IPS-NIHi7 (cell line): ENCODE measurements at regions not wholly inside any gene's neighbourhood (a gene's known extent, or its start where the extent isn't known, plus 50 kb on each side); places are given as distances from the start of the nearest gene placed in this dataset.
"Not testable (repeated sequence)": the region's sequence is repeated elsewhere in the genome, so short reads cannot be mapped to it uniquely, and the experiment has no call there.

Source experiments
- DNase-seq: peaks from one replicate; pipeline ENCODE4 v3.0.0; 2012; ENCODE audit warnings: mixed read lengths; ENCODE audit errors: extremely low spot score

DNA sequence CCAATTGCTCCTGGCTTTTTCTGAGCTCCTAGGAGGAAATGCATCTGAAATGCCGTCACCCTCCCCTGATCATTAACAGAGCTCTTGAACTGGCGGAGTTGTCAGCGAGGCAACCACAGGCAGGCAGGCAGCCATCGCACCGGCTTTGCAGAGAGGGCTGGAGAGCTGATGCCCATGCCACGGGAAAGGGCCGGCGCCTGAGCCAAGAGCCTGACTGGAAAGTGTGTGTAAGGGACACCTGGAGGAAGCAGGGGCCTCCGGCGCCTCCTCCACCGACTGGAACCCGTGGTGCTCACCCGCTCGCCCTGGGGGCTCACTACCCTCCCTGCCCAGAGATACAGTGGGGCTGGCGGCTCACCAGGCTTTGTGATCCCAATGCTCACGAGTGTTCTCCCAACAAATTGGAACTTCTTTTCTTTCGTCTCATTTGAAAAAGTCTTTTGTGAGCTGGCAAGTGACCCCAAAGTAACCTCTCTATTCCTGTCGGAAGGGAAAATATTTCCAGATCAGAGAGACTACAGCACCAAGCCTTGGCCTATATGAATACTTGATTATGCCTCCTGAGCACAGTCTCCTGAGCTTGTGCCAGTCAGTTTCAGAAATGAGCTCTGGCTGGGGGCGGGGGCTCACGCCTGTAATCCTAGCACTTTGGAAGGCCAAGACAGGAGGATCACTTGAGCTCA lies 97.7 kb upstream of the SLC25A33 start:
- DNase-seq: no peak

DNA sequence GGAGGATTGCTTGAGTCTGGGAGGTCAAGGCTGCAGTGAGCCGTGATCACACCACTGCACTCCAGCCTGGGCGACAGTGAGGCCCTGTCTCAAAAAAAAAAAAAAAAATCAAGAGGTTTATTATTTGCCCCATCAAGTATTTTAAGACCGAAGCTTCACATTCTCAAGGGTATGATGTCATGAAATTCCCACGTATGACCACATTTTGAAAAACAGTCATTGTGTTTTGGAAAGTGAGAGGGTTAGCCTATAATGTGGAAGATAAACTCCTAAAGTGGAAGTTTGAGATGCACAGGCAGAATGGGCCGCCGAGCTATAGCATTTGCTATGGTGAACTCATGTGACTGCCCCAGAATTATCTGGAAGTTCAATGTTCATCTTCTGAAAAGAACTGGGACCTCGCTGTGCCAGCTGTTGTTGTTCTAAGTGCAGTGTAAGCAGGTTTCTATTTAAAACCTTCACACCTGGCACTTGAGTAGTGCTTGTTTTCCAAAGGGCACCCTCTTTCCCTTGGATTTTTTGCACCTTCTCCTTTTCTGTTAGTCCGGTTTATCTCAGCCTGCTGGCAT lies 96.9 kb upstream of the SLC25A33 start:
- no peak for DNase-seq

- no peak for DNase-seq
Observed at GRCh38 chr1:9442986-9443385, 96.3 kb upstream of the SLC25A33 start.

DNA sequence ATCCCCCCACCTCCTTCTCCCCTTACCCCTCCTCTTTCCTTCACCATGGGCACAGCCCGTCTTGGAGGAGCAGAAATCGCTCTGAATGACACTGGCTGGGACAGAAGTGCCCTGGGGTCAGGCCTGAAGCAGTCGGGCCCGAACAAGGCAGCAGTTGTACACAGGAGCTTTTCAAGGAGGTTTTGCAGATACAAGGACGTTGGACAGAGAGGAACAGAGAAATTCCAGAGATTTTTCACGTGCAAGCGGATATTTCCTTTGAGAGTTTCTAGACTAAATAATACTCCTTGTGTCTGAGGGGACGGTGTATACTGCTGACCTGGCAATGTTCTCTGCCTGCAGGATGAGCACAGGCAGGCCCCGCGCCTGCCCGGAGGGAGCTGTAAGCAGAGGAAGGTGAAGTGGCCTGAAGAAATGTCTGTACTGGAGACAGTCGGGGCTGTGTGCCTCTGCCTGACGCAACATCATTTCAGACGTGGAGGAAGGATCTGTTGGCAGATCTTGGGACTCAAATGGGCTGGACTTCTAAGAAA lies 95.3 kb upstream of the SLC25A33 start:
- no peak for DNase-seq

- no peak for DNase-seq
Observed at GRCh38 chr1:9444532-9444931, 94.7 kb upstream of the SLC25A33 start.

DNA sequence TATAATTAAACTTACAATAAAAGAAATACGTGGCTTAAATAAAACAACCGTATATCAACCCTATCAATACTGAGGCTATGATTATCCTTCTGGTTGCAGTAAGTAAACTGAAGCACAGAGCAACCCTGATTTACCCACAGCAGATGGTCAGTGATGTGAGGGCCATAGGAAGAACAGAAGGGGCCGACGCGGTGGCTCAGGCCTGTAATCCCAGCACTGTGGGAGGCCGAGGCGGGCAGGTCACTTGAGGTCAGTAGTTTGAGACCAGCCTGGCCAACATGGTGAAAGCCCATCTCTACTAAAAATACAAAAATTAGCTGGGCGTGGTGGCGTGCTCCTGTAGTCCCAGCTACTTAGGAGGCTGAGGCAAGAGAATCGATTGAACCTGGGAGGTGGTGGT lies 94.2 kb upstream of the SLC25A33 start:
- DNase-seq: not testable (repeated sequence)

GRCh38 chr1:9447215-9447960 lies 91.9 kb upstream of the SLC25A33 start:
- DNase-seq: no peak

DNA sequence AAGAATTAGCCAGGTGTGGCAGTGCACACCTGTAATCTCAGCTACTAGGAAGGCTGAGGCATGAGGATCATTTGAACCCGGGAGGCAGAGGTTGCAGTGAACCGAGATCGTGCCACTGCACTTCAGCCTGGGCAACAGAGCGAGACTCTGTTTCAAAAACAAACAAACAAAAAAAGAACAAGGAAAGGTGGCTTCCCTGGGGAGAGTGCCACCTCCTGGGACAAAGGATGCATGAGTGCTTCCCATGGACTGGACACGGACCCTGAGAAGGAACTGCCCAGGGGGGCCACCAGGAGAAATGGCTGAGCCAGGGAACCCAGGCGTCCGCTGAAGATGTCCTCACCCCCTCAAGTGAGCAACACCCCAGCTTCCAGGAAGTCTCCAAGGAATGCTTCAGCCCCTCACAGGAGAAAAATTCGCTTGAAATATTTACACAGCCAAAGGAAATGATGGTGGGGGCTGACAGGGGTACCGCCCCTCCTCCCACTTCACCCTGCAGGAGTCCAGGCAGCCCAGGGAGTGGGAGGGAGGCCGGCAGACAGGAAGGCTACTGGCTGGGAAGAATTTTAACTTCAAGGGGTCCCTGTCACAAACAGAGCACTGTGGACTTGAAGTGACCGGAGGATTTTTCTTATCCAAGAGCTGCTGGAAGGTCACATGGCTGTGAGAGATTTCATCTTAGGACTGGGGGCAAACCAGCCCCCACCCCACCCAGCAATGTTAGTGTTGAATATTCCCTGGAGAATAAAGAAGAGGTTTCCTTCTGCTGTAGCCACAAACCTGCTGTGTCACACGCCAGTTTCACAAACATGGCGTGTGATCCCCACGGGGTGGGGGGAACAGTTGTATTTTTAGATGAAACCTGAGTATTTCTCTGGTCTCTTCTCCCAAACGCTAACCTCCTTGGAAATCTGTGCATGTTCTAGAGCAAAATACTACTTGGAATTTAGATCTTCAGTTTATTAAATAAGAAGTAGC lies 90.8 kb upstream of the SLC25A33 start:
- DNase-seq: no peak

GRCh38 chr1:9449110-9449627 lies 90.1 kb upstream of the SLC25A33 start:
- DNase-seq: no peak

DNA sequence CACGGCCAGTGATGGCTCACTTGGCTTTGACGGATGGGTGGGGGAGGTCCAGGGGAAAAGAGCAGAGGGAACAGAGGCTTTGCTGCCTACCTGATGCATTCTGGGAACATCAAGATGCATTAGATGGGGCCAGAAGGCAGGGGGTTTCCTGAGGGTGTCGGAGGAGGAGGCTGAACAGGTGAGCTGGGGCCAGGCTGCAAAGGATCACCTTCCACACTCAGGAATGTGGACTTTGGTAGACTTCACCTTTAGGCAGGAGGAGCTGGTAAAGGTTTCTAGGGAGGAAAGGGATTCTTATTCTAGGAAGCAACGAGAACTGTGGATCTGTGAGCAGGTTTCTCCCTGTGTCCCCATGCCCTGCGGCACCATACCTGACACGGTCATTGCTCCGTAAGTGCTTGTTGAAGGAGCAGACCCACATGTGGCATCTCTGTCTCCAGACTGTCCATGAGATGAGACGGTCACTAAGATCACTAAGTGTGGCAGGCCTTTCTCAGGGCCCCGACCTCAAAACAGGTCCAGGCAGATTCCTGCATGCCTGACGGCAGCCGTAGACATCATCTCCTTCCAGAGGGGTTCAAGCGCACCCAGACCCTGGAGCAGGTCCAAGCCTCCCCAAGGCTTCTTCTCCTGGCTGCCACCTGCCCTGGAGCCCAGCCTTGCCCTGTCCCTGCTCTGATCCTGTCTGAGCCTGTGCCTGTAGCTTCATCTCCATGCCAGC lies 89.1 kb upstream of the SLC25A33 start:
- DNase-seq: no peak

- DNase-seq: no peak
Observed at GRCh38 chr1:9451081-9451480, 88.2 kb upstream of the SLC25A33 start.

DNA sequence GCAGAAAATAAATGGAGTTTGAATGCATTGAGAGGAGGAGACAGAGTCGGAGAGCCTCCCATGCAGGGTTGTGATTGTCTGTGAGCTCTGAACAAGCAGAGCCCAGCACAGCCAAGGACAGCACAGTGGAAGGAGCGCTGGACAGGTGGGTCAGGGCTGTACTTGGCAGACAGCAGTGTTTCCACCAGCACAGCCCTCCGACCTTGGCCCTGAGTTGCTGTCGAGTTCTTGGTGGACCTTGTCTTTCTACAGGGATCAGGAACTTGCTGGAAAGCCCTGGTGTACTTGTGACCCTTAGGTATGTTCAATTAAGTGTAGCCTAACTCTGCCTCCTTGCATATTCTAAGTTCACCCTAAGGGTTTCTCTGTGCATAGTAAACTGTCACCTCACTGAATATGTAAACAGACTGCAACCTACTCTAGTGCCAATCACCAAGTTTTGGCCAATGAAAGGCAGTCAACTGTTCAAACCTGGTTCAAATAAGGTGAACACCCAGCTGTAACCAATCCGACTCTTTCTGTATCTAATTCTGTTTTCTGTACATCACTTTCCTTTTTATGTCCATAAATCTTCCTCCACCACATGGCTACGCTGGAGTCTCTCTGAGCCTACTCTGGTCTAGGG lies 86.6 kb upstream of the SLC25A33 start:
- no peak for DNase-seq

- DNase-seq: no peak
Observed at GRCh38 chr1:9453375-9453774, 85.9 kb upstream of the SLC25A33 start.

GRCh38 chr1:9453779-9454418 lies 85.4 kb upstream of the SLC25A33 start:
- DNase-seq: no peak

- DNase-seq: no peak
Observed at GRCh38 chr1:9454494-9455066, 84.7 kb upstream of the SLC25A33 start.

- DNase-seq: peak; percentile 95
Observed at GRCh38 chr1:9455487-9456234, 83.6 kb upstream of the SLC25A33 start.

DNA sequence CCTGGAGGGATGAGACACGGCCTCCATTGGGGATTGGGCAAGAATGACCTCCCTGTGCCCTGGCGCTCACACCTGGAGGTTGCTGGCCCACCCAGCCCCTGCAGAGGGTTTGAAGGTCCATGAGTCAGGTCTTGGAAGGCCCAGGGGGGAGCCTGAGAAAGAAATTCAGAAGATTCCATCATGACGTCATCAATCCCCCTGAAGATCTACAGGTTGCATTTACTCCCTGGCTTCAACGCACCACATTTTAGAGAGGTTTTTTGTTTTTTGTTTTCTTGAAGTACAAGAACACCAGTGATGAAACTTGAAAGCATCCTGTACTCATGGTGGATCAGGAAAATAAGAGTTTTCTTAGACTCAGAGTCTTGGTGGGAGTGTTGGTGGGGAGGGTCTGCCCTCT lies 82.4 kb upstream of the SLC25A33 start:
- DNase-seq: no peak

GRCh38 chr1:9459816-9460407 lies 79.4 kb upstream of the SLC25A33 start:
- DNase-seq: no peak
